GM12892 (cell line): ENCODE measurements at regions not wholly inside any gene's neighbourhood (a gene's known extent, or its start where the extent isn't known, plus 50 kb on each side); places are given as distances from the start of the nearest gene placed in this dataset.

ENCODE experiments used
- POLR2A ChIP-seq: IDR thresholded peaks from 2 replicates; pipeline ENCODE4 v1.6.1; 2011; ENCODE audit warnings: low read depth, low read length, control low read depth
- POLR2AphosphoS5 ChIP-seq: IDR thresholded peaks from 2 replicates; pipeline ENCODE4 v1.6.1; 2011; ENCODE audit warnings: low read depth, low read length, control low read depth
- TAF1 ChIP-seq: IDR thresholded peaks from 2 replicates; pipeline ENCODE4 v1.6.1; 2011; ENCODE audit warnings: low read depth, mild to moderate bottlenecking, control low read depth, low read length, borderline replicate concordance

GRCh38 chr14:42950363-42950762 lies 1343.7 kb downstream of the LRFN5 start:
- TF ChIP-seq POLR2AphosphoS5 (no peak), POLR2A (no peak), TAF1 (no peak)
